Spleen (tissue), 11 donors: ENCODE measurements at regions not wholly inside any gene's neighbourhood (a gene's known extent, or its start where the extent isn't known, plus 50 kb on each side); places are given as distances from the start of the nearest gene placed in this dataset.

ENCODE experiments used
- DNase-seq: peaks from one replicate; pipeline ENCODE4 v3.0.0-alpha.2; 2020
- H3K27ac ChIP-seq, 8 donors: fragments of 200-600 bp; sonication (generic) in 7 of 8; 1 replicate in 4 of 8; 2 replicates in 4 of 8; pipeline versions ENCODE4 v1.5.0 to v1.8.0; 2016 to 2021; ENCODE audit warnings: inconsistent platforms in 4 of 8, mild to moderate bottlenecking in 4 of 8, moderate library complexity in 1 of 8
- H3K27me3 ChIP-seq, 7 donors: fragments of 200-600 bp; sonication (generic) in 6 of 7; replicated peaks in 1 of 7; 1 replicate in 4 of 7; 2 replicates in 3 of 7; pipeline versions ENCODE4 v1.5.0 to v1.8.0; 2016 to 2021; ENCODE audit warnings: inconsistent platforms in 3 of 7, mild to moderate bottlenecking in 1 of 7
- H3K36me3 ChIP-seq, 6 donors: fragments of 200-600 bp; sonication (generic) in 5 of 6; 1 replicate in 4 of 6; 2 replicates in 2 of 6; pipeline versions ENCODE4 v1.5.0 to v1.8.0; 2016 to 2021; ENCODE audit warnings: inconsistent platforms in 2 of 6
- H3K4me1 ChIP-seq, 6 donors: fragments of 200-600 bp; sonication (generic) in 5 of 6; 1 replicate in 3 of 6; 2 replicates in 3 of 6; pipeline versions ENCODE4 v1.5.0 to v1.8.0; 2016 to 2021; ENCODE audit warnings: inconsistent platforms in 3 of 6
- H3K4me3 ChIP-seq, 8 donors: fragments of 200-600 bp; sonication (generic) in 7 of 8; 1 replicate in 4 of 8; 2 replicates in 4 of 8; pipeline versions ENCODE4 v1.5.0 to v1.8.0; 2016 to 2021; ENCODE audit warnings: inconsistent platforms in 4 of 8, mild to moderate bottlenecking in 4 of 8, moderate library complexity in 2 of 8
- H3K9me3 ChIP-seq, 8 donors: fragments of 200-600 bp; sonication (generic) in 7 of 8; 1 replicate in 4 of 8; 2 replicates in 4 of 8; pipeline versions ENCODE4 v1.5.0 to v1.8.0; 2016 to 2021; ENCODE audit warnings: inconsistent platforms in 4 of 8
- POLR2A ChIP-seq, 3 donors: fragments of 450-650 bp; IDR thresholded peaks; one replicate each; pipeline ENCODE4 v1.5.1; 2017; ENCODE audit warnings: antibody characterized with exemption in 3 of 3, mild to moderate bottlenecking in 1 of 3
- POLR2AphosphoS5 ChIP-seq, 3 donors: sonication (generic); formaldehyde crosslinking; IDR thresholded peaks; one replicate each; pipeline ENCODE4 v1.5.1; 2017; ENCODE audit warnings: antibody characterized with exemption in 3 of 3
- WGBS, 5 donors: extraction: QIAGEN DNeasy Blood & Tissue Kit in 3 of 5; methylation state at CpG; one replicate each; pipeline versions ENCODE4 v1.1.5 to v1.1.7; 2013 to 2018; 5-methylcytosine and 5-hydroxymethylcytosine counted together
- intact Hi-C: fragments of 100-400 bp; cut with DNase I; formaldehyde crosslinking; loops from one replicate; pipeline ENCODE4 v1.15.0; 2023; ENCODE audit warnings: low total_unique reads
- TF ChIP-seq, protein P1 (sequence below), 11 experiments: fragments of 200-600 bp in 7 of 11; fragments of 450-650 bp in 4 of 11; sonication (generic) in 4 of 11; IDR thresholded peaks in 8 of 11; conservative IDR thresholded peaks in 3 of 11; 1 replicate in 7 of 11; 2 replicates in 4 of 11; pipeline versions ENCODE4 v1.4.0 to v1.8.0; 2016 to 2021; ENCODE audit warnings: antibody characterized with exemption in 11 of 11, inconsistent platforms in 4 of 11, mild to moderate bottlenecking in 1 of 11
- donor health status: healthy with polysubstance abuse.
- donor health status: DM: no; HTN: no; CAD: no; lungs with moderate emphysema.
- donor health status: DM: no; HTN: no; CAD: no.
- donor health status: Bipolar disorder and iron deficiency.
- donor health status: healthy.
- donor health status: DM: no; HTN: no; CAD: no.
- donor health status: DM: yes; HTN: yes; CAD: no.

DNA sequence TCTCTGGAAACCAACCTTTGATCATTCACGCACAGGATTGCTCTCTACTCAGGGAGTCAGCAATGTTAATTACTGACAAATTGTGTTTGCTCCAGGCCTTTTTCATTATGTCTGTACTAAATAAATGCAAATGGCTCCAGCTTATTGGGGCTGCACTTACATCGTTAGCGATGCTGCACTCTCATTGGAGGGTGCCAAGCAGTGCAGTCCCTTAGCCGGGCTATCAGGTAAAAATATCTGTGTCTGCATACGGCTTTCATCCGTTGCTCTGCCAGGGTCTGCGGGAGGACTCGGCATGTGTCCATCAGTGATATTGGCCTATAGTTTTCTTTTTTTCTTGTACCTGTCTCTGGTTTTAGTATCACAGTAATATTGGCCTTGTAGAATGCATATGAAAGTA is 471.5 kb upstream of the CADM2 start:
- no peaks in the 10 kb centered on the region for H3K4me1 ChIP-seq
- no peak for DNase-seq
- intact Hi-C loops = no loop called here
- WGBS, 5 donors = 90 to 92% (median 90%) methylated on average over 8 of the region's 8 CpGs
- no peaks in the 10 kb centered on the region for H3K27me3 ChIP-seq
- TF ChIP-seq POLR2A (IDR thresholded peaks at IDR 0.05) = no peak
- no peak for TF ChIP-seq POLR2AphosphoS5 (IDR thresholded peaks at IDR 0.05)
- TF ChIP-seq, protein P1, sequence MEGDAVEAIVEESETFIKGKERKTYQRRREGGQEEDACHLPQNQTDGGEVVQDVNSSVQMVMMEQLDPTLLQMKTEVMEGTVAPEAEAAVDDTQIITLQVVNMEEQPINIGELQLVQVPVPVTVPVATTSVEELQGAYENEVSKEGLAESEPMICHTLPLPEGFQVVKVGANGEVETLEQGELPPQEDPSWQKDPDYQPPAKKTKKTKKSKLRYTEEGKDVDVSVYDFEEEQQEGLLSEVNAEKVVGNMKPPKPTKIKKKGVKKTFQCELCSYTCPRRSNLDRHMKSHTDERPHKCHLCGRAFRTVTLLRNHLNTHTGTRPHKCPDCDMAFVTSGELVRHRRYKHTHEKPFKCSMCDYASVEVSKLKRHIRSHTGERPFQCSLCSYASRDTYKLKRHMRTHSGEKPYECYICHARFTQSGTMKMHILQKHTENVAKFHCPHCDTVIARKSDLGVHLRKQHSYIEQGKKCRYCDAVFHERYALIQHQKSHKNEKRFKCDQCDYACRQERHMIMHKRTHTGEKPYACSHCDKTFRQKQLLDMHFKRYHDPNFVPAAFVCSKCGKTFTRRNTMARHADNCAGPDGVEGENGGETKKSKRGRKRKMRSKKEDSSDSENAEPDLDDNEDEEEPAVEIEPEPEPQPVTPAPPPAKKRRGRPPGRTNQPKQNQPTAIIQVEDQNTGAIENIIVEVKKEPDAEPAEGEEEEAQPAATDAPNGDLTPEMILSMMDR (IDR thresholded peaks at IDR 0.05 in 8 of 11, conservative IDR thresholded peaks at IDR 0.05 in 3 of 11) = no peak
- H3K27ac ChIP-seq = no peak overlapping the region
- no peak overlapping the region for H3K4me3 ChIP-seq
- H3K9me3 ChIP-seq = peaks cover 0 to 38% (median 21%) of the 10 kb centered on the region in 8 donors
- no peaks in the 10 kb centered on the region for H3K36me3 ChIP-seq

DNA sequence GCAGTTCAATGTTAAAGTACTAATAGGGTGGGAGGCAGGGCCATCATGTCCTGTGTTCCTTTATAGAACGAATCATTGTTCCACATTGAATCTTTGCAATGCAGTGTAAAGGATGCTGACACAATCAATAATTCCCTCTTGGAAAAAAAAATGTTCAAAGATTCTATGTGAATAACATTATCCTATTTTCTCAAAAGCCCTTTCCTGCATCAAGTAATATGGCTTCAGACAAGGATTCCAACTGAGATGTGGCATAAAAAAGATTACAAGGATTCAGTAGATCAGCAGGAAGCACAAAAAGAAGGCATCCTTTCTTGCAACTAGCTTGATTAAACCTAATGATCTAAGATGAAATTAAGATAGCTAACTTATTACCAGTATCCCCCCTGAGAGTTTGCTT is 454.0 kb upstream of the CADM2 start:
- intact Hi-C loops = no loop called here
- H3K4me1 ChIP-seq = no peaks in the 10 kb centered on the region
- H3K27me3 ChIP-seq = no peaks in the 10 kb centered on the region
- TF ChIP-seq, protein P1 (IDR thresholded peaks at IDR 0.05 in 8 of 11, conservative IDR thresholded peaks at IDR 0.05 in 3 of 11) = no peak
- TF ChIP-seq POLR2A (IDR thresholded peaks at IDR 0.05) = no peak
- no peak for TF ChIP-seq POLR2AphosphoS5 (IDR thresholded peaks at IDR 0.05)
- H3K9me3 ChIP-seq = peaks cover 0 to 9% (median 1%) of the 10 kb centered on the region in 8 donors
- no peak for DNase-seq
- WGBS, 5 donors = 43 to 74% (median 56%) methylated on average over 1 of the region's 1 CpG
- no peak overlapping the region for H3K27ac ChIP-seq
- H3K36me3 ChIP-seq = no peaks in the 10 kb centered on the region
- H3K4me3 ChIP-seq = no peak overlapping the region

DNA sequence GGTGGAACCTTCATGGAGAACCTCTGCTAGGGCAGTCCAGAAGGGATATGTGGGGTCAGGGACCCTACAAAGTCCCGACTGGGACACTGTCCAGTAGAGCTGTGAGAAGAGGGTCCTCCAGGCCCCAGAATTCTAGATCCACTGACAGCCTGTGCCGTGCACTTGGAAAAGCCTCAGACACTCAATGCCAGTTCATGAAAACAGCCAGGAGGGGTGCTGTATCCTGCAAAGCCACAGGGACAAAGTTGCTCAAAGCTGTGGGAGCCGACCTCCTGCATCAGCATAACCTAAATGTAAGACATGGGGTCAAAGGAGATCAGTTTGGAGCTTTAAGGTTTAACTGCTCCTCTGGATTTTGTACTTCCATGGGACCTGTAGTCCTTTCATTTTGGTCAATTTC is 448.8 kb upstream of the CADM2 start:
- peaks cover 0 to 19% (median 7%) of the 10 kb centered on the region in 8 donors for H3K9me3 ChIP-seq
- TF ChIP-seq, protein P1 (IDR thresholded peaks at IDR 0.05 in 8 of 11, conservative IDR thresholded peaks at IDR 0.05 in 3 of 11) = no peak
- no peak for TF ChIP-seq POLR2AphosphoS5 (IDR thresholded peaks at IDR 0.05)
- no peak for TF ChIP-seq POLR2A (IDR thresholded peaks at IDR 0.05)
- no peaks in the 10 kb centered on the region for H3K4me1 ChIP-seq
- DNase-seq = no peak
- no peak overlapping the region for H3K4me3 ChIP-seq
- no peak overlapping the region for H3K27ac ChIP-seq
- 69 to 85% (median 82%) methylated on average over 3 of the region's 3 CpGs for WGBS, 5 donors
- intact Hi-C loops = no loop called here
- no peaks in the 10 kb centered on the region for H3K27me3 ChIP-seq
- no peaks in the 10 kb centered on the region for H3K36me3 ChIP-seq

DNA sequence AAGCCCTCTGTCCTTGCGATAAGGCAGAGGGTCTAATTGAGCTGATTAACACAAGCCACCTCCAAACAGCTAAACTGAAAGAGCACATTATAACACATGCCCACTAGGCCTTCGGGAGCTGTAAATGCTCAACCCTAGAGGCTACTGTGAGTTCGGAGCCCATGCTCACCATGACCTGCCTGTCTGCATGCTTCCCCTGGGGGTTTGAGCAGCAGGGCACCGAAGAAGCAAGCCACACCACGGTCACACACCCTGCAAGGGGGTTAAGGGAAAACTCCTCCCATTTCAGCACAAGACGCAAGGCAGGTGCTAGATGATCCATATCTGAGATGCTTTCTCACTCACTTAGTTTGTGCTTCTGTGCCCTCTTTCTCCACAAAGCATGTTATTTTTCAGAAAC is 435.9 kb upstream of the CADM2 start:
- DNase-seq = no peak
- no peaks in the 10 kb centered on the region for H3K27me3 ChIP-seq
- intact Hi-C loops = no loop called here
- no peaks in the 10 kb centered on the region for H3K4me1 ChIP-seq
- no peak overlapping the region for H3K27ac ChIP-seq
- TF ChIP-seq POLR2AphosphoS5 (IDR thresholded peaks at IDR 0.05) = no peak
- no peak for TF ChIP-seq POLR2A (IDR thresholded peaks at IDR 0.05)
- TF ChIP-seq, protein P1 (IDR thresholded peaks at IDR 0.05 in 8 of 11, conservative IDR thresholded peaks at IDR 0.05 in 3 of 11) = no peak
- peaks cover 0 to 22% (median 12%) of the 10 kb centered on the region in 8 donors for H3K9me3 ChIP-seq
- H3K36me3 ChIP-seq = no peaks in the 10 kb centered on the region
- no peak overlapping the region for H3K4me3 ChIP-seq
- WGBS, 5 donors = 71 to 98% (median 78%) methylated on average over 6 of the region's 6 CpGs
